ENCODE measurements at regions not wholly inside any gene's neighbourhood (a gene's known extent, or its start where the extent isn't known, plus 50 kb on each side); places are given as distances from the start of the nearest gene placed in this dataset.

DNA sequence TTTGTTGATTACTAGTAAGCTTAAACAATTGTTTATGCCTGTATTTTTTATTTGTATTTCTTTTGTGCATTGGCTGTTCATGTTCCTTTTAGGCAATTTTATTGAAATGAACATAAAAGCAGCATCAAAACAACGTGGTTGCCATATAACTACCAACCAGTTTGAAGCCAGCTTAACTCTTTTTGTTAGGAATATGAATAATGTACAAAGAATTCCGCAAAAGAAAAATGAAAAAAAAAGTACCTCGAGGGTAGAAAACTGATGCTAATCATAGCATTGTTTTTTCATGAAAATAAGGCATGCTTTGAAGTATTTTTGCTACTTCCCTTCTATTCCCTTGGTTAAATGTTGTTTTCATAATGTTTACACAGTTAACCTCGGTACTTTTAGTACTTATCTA, 1024.0 kb upstream of the SLIT2 start:
- no peaks in the 10 kb centered on the region for H3K9me3 Mint-ChIP-seq (ENCODE audit: unreplicated experiment)

DNA sequence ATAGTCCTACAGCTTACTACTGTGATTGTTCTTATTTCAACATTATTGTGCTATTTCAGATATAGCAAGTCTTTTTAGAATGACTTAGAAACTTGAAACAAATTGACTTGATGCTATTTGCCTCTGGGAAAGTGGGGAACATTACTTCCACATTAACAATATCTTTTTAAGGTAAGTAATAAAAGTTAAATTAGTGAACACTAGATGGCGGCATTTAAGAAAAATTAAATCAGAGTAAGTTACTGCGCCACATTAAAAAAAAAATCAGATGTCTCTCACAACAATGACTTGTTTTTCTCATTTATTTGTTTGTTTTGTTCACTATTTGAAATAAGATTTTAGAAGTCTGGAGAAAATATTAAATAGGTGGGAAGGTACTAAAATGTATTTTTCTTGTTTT, 1026.9 kb upstream of the SLIT2 start:
- Histone ChIP-seq H3K4me3 (ENCODE audit: low read depth, low read length) (no peak overlapping the region), H3K27me3 (replicated peaks; ENCODE audit: control insufficient read depth, insufficient read depth, low read length) (no peaks in the 10 kb centered on the region), H3K9me3 (no peaks in the 10 kb centered on the region), H3K4me1 (no peaks in the 10 kb centered on the region), H3K36me3 (ENCODE audit: control insufficient read depth, insufficient read depth, low read length) (no peaks in the 10 kb centered on the region)
- POLR2A ChIA-PET, result no interaction called here
- intact Hi-C loops (cut with micrococcal nuclease; ENCODE audit: unreplicated experiment), result loop anchor here (2.0 kb wide), 1 partner anchor 1024 kb away; no protein-coding TSS in a partner anchor
- Mint-ChIP-seq H3K36me3 (ENCODE audit: insufficient read depth, unreplicated experiment) (no peaks in the 10 kb centered on the region), H3K27ac (ENCODE audit: unreplicated experiment) (no peak overlapping the region), H3K4me3 (ENCODE audit: unreplicated experiment) (no peak overlapping the region), H3K9me3 (ENCODE audit: unreplicated experiment) (no peaks in the 10 kb centered on the region), H3K4me1 (ENCODE audit: low read depth, unreplicated experiment) (no peaks in the 10 kb centered on the region), H3K27me3 (ENCODE audit: insufficient read depth, unreplicated experiment) (no peaks in the 10 kb centered on the region)
- TF ChIP-seq, protein P1, sequence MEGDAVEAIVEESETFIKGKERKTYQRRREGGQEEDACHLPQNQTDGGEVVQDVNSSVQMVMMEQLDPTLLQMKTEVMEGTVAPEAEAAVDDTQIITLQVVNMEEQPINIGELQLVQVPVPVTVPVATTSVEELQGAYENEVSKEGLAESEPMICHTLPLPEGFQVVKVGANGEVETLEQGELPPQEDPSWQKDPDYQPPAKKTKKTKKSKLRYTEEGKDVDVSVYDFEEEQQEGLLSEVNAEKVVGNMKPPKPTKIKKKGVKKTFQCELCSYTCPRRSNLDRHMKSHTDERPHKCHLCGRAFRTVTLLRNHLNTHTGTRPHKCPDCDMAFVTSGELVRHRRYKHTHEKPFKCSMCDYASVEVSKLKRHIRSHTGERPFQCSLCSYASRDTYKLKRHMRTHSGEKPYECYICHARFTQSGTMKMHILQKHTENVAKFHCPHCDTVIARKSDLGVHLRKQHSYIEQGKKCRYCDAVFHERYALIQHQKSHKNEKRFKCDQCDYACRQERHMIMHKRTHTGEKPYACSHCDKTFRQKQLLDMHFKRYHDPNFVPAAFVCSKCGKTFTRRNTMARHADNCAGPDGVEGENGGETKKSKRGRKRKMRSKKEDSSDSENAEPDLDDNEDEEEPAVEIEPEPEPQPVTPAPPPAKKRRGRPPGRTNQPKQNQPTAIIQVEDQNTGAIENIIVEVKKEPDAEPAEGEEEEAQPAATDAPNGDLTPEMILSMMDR (IDR thresholded peaks at IDR 0.05; ENCODE audit: insufficient read depth in 1 of 2, low read depth in 1 of 2, low read length in 1 of 2, severe bottlenecking in 1 of 2, unreplicated experiment in 1 of 2), result no peak
- BruUV-seq (replicated peaks), result no TSS peak
- DNase-seq, result no peak
- CTCF ChIA-PET, result no interaction called here

More for the DNA sequence above, 1024.0 kb upstream of the SLIT2 start:
- H3K4me1 ChIP-seq, result no peaks in the 10 kb centered on the region
- no peaks in the 10 kb centered on the region for H3K4me1 Mint-ChIP-seq (ENCODE audit: low read depth, unreplicated experiment)
- no peak overlapping the region for H3K4me3 Mint-ChIP-seq (ENCODE audit: unreplicated experiment)
- H3K9me3 ChIP-seq, result no peaks in the 10 kb centered on the region
- no peaks in the 10 kb centered on the region for H3K27me3 Mint-ChIP-seq (ENCODE audit: insufficient read depth, unreplicated experiment)
- ChIA-PET CTCF (no interaction called here), POLR2A (no interaction called here)
- H3K27me3 ChIP-seq (replicated peaks; ENCODE audit: control insufficient read depth, insufficient read depth, low read length), result no peaks in the 10 kb centered on the region
- intact Hi-C loops (cut with micrococcal nuclease; ENCODE audit: unreplicated experiment), result no loop called here
- TF ChIP-seq, protein P1 (IDR thresholded peaks at IDR 0.05; ENCODE audit: insufficient read depth in 1 of 2, low read depth in 1 of 2, low read length in 1 of 2, severe bottlenecking in 1 of 2, unreplicated experiment in 1 of 2), result no peak
- BruUV-seq (replicated peaks), result no TSS peak
- DNase-seq, result no peak
- no peak overlapping the region for H3K4me3 ChIP-seq (ENCODE audit: low read depth, low read length)
- no peak overlapping the region for H3K27ac Mint-ChIP-seq (ENCODE audit: unreplicated experiment)
- H3K36me3 ChIP-seq (ENCODE audit: control insufficient read depth, insufficient read depth, low read length), result no peaks in the 10 kb centered on the region
- H3K36me3 Mint-ChIP-seq (ENCODE audit: insufficient read depth, unreplicated experiment), result no peaks in the 10 kb centered on the region

DNA sequence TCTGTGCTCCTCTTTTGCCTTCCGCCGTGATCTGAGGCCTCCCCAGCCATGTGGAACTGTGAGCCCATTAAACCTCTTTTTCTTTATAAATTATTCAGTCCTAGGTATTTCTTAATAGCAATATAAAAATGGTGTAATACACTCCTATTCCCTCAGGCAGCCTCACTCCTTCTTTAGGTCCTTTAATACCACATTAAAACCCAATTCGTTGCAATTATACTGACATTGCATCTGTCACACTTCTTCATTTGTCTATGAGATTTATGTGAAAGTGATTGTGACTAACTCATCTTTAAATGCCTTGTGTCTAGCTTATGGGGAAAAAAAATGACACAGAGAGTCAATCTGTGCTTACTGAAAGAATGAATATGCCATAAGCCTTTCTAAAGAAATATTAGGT, 1035.2 kb upstream of the SLIT2 start:
- BruUV-seq (replicated peaks), result no TSS peak
- Mint-ChIP-seq H3K4me3 (ENCODE audit: unreplicated experiment) (no peak overlapping the region), H3K4me1 (ENCODE audit: low read depth, unreplicated experiment) (no peaks in the 10 kb centered on the region), H3K9me3 (ENCODE audit: unreplicated experiment) (no peaks in the 10 kb centered on the region), H3K36me3 (ENCODE audit: insufficient read depth, unreplicated experiment) (no peaks in the 10 kb centered on the region), H3K27me3 (ENCODE audit: insufficient read depth, unreplicated experiment) (no peaks in the 10 kb centered on the region), H3K27ac (ENCODE audit: unreplicated experiment) (no peak overlapping the region)
- Histone ChIP-seq H3K4me3 (ENCODE audit: low read depth, low read length) (no peak overlapping the region), H3K9me3 (no peaks in the 10 kb centered on the region), H3K27me3 (replicated peaks; ENCODE audit: control insufficient read depth, insufficient read depth, low read length) (no peaks in the 10 kb centered on the region), H3K4me1 (no peaks in the 10 kb centered on the region), H3K36me3 (ENCODE audit: control insufficient read depth, insufficient read depth, low read length) (no peaks in the 10 kb centered on the region)
- ChIA-PET CTCF (no interaction called here), POLR2A (no interaction called here)
- intact Hi-C loops (cut with micrococcal nuclease; ENCODE audit: unreplicated experiment), result no loop called here
- DNase-seq, result no peak
- TF ChIP-seq, protein P1 (IDR thresholded peaks at IDR 0.05; ENCODE audit: insufficient read depth in 1 of 2, low read depth in 1 of 2, low read length in 1 of 2, severe bottlenecking in 1 of 2, unreplicated experiment in 1 of 2), result no peak

Data from Caco-2 (cell line).